ENCODE measurements at regions not wholly inside any gene's neighbourhood (a gene's known extent, or its start where the extent isn't known, plus 50 kb on each side); places are given as distances from the start of the nearest gene placed in this dataset.

GRCh38 chr5:24325306-24325832 lies 319.4 kb downstream of the CDH10 start:
- Histone ChIP-seq H3K4me3 (no peak overlapping the region), H3K9me3 (no peaks in the 10 kb centered on the region), H3K27ac (no peak overlapping the region), H3K4me1 (no peaks in the 10 kb centered on the region), H3K4me2 (no peak overlapping the region)
- TF ChIP-seq CBX2 (IDR thresholded peaks at IDR 0.05; ENCODE audit: borderline replicate concordance, low read depth): no peak
- no peak for TF ChIP-seq BHLHE40 (IDR thresholded peaks at IDR 0.05; ENCODE audit: low read depth, low read length)
- TF ChIP-seq NPAS2 (CRISPR knock-in tag; IDR thresholded peaks at IDR 0.05; ENCODE audit: borderline replicate concordance): no peak
- TF ChIP-seq MYC (IDR thresholded peaks at IDR 0.05; ENCODE audit: borderline replicate concordance, low read length): no peak
- WGBS (ENCODE audit: missing lambda C conversion rate): 0% methylated on average over 1 of the region's 1 CpG
- DNase-seq (ENCODE audit: low read depth in 1 of 2, low spot score in 1 of 2) (no peak), ATAC-seq (no peak), FAIRE-seq (no peak)
- ChIA-PET CTCF (no interaction called here), POLR2A (no interaction called here)

DNA sequence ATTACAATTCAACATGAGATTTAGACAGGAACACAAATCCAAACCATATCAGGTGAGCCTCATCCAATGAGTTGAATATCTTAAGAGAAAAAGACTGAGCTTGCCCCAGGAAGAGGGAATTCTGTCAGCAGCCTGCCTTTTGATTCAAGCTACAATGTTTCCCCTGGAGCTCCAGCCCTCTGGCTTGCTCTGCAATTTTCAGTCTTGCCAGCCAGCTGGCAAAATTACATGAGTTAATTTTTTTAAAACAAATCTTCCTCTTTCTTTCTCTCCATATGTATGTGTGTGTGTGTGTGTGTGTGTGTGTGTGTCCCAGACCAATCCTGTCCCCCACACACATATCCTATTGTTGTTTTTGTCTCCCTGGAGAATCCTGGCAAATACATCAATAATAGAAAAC lies 313.2 kb downstream of the CDH10 start:
- no peak for DNase-seq (ENCODE audit: low read depth in 1 of 2, low spot score in 1 of 2)
- H3K4me1 ChIP-seq: no peaks in the 10 kb centered on the region
- H3K9me3 ChIP-seq: no peaks in the 10 kb centered on the region
- H3K4me2 ChIP-seq: no peak overlapping the region
- no peak overlapping the region for H3K27ac ChIP-seq
- ATAC-seq: no peak
- H3K4me3 ChIP-seq: no peak overlapping the region
- FAIRE-seq: no peak
- no peak for TF ChIP-seq ZNF302 (CRISPR knock-in tag; IDR thresholded peaks at IDR 0.05)
- no peak for TF ChIP-seq FOSB (CRISPR knock-in tag; IDR thresholded peaks at IDR 0.05)
- TF ChIP-seq EP300 (IDR thresholded peaks at IDR 0.05): no peak
- no peak for TF ChIP-seq ZFP36 (IDR thresholded peaks at IDR 0.05; ENCODE audit: borderline replicate concordance, partially characterized antibody)
- no peak for TF ChIP-seq JUN (IDR thresholded peaks at IDR 0.05)
- TF ChIP-seq ATOH8 (CRISPR knock-in tag; IDR thresholded peaks at IDR 0.05; ENCODE audit: low read depth): no peak
- no peak for TF ChIP-seq EHMT2 (IDR thresholded peaks at IDR 0.05; ENCODE audit: low read depth)
- ChIA-PET POLR2A (no interaction called here), CTCF (no interaction called here)

DNA sequence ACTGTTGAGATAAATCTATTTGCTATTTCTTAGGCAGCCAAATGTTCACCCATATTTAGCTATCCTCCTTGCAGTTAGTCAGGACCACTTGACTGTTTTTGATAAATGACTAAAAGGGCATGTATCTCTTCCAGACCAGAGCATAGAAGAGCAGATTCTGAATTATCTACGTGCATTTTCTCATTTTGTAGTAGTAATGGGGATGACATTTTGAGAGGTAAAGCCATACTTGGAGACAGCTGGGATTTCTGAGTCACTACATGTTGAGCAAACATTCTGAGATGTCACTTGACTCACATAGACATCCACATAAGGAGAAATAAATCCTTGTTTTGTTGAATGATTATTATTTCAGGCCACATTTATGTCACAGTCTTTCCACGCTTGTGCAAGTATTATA lies 297.6 kb downstream of the CDH10 start:
- DNase-seq (ENCODE audit: low read depth in 1 of 2, low spot score in 1 of 2): no peak
- 18% methylated on average over 2 of the region's 2 CpGs for WGBS (ENCODE audit: missing lambda C conversion rate)
- no peak for TF ChIP-seq PHF8 (IDR thresholded peaks at IDR 0.05; ENCODE audit: borderline replicate concordance, low read depth)
- TF ChIP-seq FOSB (CRISPR knock-in tag; IDR thresholded peaks at IDR 0.05): no peak
- TF ChIP-seq, protein P1, sequence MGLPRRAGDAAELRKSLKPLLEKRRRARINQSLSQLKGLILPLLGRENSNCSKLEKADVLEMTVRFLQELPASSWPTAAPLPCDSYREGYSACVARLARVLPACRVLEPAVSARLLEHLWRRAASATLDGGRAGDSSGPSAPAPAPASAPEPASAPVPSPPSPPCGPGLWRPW (IDR thresholded peaks at IDR 0.05): no peak
- TF ChIP-seq JUN (IDR thresholded peaks at IDR 0.05): no peak
- TF ChIP-seq EHF (CRISPR knock-in tag; IDR thresholded peaks at IDR 0.05): no peak
- TF ChIP-seq CBX2 (IDR thresholded peaks at IDR 0.05; ENCODE audit: borderline replicate concordance, low read depth): no peak
- TF ChIP-seq NPAS2 (CRISPR knock-in tag; IDR thresholded peaks at IDR 0.05; ENCODE audit: borderline replicate concordance): no peak
- no peak for TF ChIP-seq CHD2 (IDR thresholded peaks at IDR 0.05; ENCODE audit: low read length, partially characterized antibody)
- TF ChIP-seq ZFP36 (IDR thresholded peaks at IDR 0.05; ENCODE audit: borderline replicate concordance, partially characterized antibody): no peak
- TF ChIP-seq BHLHE40 (IDR thresholded peaks at IDR 0.05; ENCODE audit: low read depth, low read length): no peak
- TF ChIP-seq CBX8 (IDR thresholded peaks at IDR 0.05): no peak
- no peak for TF ChIP-seq POLR2AphosphoS2 (conservative IDR thresholded peaks at IDR 0.05; ENCODE audit: low read length)
- TF ChIP-seq, protein P2, sequence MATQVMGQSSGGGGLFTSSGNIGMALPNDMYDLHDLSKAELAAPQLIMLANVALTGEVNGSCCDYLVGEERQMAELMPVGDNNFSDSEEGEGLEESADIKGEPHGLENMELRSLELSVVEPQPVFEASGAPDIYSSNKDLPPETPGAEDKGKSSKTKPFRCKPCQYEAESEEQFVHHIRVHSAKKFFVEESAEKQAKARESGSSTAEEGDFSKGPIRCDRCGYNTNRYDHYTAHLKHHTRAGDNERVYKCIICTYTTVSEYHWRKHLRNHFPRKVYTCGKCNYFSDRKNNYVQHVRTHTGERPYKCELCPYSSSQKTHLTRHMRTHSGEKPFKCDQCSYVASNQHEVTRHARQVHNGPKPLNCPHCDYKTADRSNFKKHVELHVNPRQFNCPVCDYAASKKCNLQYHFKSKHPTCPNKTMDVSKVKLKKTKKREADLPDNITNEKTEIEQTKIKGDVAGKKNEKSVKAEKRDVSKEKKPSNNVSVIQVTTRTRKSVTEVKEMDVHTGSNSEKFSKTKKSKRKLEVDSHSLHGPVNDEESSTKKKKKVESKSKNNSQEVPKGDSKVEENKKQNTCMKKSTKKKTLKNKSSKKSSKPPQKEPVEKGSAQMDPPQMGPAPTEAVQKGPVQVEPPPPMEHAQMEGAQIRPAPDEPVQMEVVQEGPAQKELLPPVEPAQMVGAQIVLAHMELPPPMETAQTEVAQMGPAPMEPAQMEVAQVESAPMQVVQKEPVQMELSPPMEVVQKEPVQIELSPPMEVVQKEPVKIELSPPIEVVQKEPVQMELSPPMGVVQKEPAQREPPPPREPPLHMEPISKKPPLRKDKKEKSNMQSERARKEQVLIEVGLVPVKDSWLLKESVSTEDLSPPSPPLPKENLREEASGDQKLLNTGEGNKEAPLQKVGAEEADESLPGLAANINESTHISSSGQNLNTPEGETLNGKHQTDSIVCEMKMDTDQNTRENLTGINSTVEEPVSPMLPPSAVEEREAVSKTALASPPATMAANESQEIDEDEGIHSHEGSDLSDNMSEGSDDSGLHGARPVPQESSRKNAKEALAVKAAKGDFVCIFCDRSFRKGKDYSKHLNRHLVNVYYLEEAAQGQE (IDR thresholded peaks at IDR 0.05): no peak
- ATAC-seq: no peak
- H3K4me3 ChIP-seq: no peak overlapping the region
- H3K4me2 ChIP-seq: no peak overlapping the region
- ChIA-PET CTCF (no interaction called here), POLR2A (no interaction called here)
- FAIRE-seq: no peak
- no peaks in the 10 kb centered on the region for H3K9me3 ChIP-seq
- H3K4me1 ChIP-seq: no peaks in the 10 kb centered on the region
- H3K27ac ChIP-seq: no peak overlapping the region
